H9 (cell line): ENCODE measurements at regions not wholly inside any gene's neighbourhood (a gene's known extent, or its start where the extent isn't known, plus 50 kb on each side); places are given as distances from the start of the nearest gene placed in this dataset.

Experiments
- DNase-seq: peaks from one replicate; pipeline ENCODE4 v3.0.0-alpha.2; 2017
- H2AFZ ChIP-seq: one replicate; pipeline ENCODE4 v1.6.1; 2013; ENCODE audit warnings: mild to moderate bottlenecking, low read length, control low read depth, moderate library complexity
- H2AK5ac ChIP-seq: 2 replicates; pipeline ENCODE4 v1.6.1; 2013; ENCODE audit warnings: low read length, control low read depth, mixed read lengths; ENCODE audit not compliant: insufficient read length
- H2BK120ac ChIP-seq: one replicate; pipeline ENCODE4 v1.6.1; 2013; ENCODE audit warnings: low read depth, mild to moderate bottlenecking, low read length, control low read depth, inconsistent platforms; ENCODE audit not compliant: poor library complexity, severe bottlenecking
- H2BK12ac ChIP-seq: 2 replicates; pipeline ENCODE4 v1.6.1; 2013; ENCODE audit warnings: low read length, control low read depth, mixed read lengths, low read depth; ENCODE audit not compliant: insufficient read length
- H2BK15ac ChIP-seq: 2 replicates; pipeline ENCODE4 v1.6.1; 2013; ENCODE audit warnings: low read depth, low read length, control low read depth
- H2BK20ac ChIP-seq: one replicate; pipeline ENCODE4 v1.6.1; 2013; ENCODE audit warnings: low read depth, mild to moderate bottlenecking, low read length, control low read depth, inconsistent platforms; ENCODE audit not compliant: poor library complexity, severe bottlenecking
- H2BK5ac ChIP-seq: 2 replicates; pipeline ENCODE4 v1.6.1; 2013; ENCODE audit warnings: low read length, control low read depth, mixed read lengths; ENCODE audit not compliant: insufficient read length
- H3K14ac ChIP-seq: 2 replicates; pipeline ENCODE4 v1.6.1; 2013; ENCODE audit warnings: low read length, control low read depth; ENCODE audit not compliant: insufficient read depth
- H3K18ac ChIP-seq: 2 replicates; pipeline ENCODE4 v1.6.1; 2013; ENCODE audit warnings: low read depth, mild to moderate bottlenecking, mixed read lengths, low read length, control low read depth; ENCODE audit not compliant: insufficient read length
- H3K23ac ChIP-seq: 2 replicates; pipeline ENCODE4 v1.6.1; 2013; ENCODE audit warnings: low read length, control low read depth, mixed read lengths, low read depth; ENCODE audit not compliant: insufficient read length
- H3K23me2 ChIP-seq: 2 replicates; pipeline ENCODE4 v1.6.1; 2013; ENCODE audit warnings: low read depth, mild to moderate bottlenecking, mixed read lengths, low read length, control low read depth; ENCODE audit not compliant: insufficient read length, poor library complexity, severe bottlenecking
- H3K27ac ChIP-seq: 2 replicates; pipeline ENCODE4 v1.5.1; 2013; ENCODE audit warnings: low read length, control low read depth, mixed read lengths, low read depth; ENCODE audit not compliant: insufficient read length
- H3K27me3 ChIP-seq: 2 replicates; pipeline ENCODE4 v1.6.1; 2013; ENCODE audit warnings: low read length, control low read depth, inconsistent platforms; ENCODE audit not compliant: insufficient read depth
- H3K4ac ChIP-seq: 2 replicates; pipeline ENCODE4 v1.6.1; 2013; ENCODE audit warnings: low read depth, mild to moderate bottlenecking, control low read depth, inconsistent platforms, low read length, moderate library complexity
- H3K4me1 ChIP-seq: 2 replicates; pipeline ENCODE4 v1.6.1; 2013; ENCODE audit warnings: low read length, control low read depth, inconsistent platforms; ENCODE audit not compliant: insufficient read depth
- H3K4me2 ChIP-seq: 2 replicates; pipeline ENCODE4 v1.6.1; 2013; ENCODE audit warnings: low read length, control low read depth, mixed read lengths; ENCODE audit not compliant: insufficient read length, insufficient read depth
- H3K56ac ChIP-seq: 2 replicates; pipeline ENCODE4 v1.6.1; 2013; ENCODE audit warnings: low read depth, mild to moderate bottlenecking, mixed read lengths, low read length, control low read depth; ENCODE audit not compliant: insufficient read length
- H3K79me1 ChIP-seq: 2 replicates; pipeline ENCODE4 v1.6.1; 2013; ENCODE audit warnings: low read depth, mild to moderate bottlenecking, moderate library complexity, low read length, control low read depth, inconsistent platforms; ENCODE audit not compliant: insufficient read depth, poor library complexity, severe bottlenecking
- H3K79me2 ChIP-seq: 2 replicates; pipeline ENCODE4 v1.6.1; 2013; ENCODE audit warnings: low read length, control low read depth, inconsistent platforms; ENCODE audit not compliant: insufficient read depth
- H3K9ac ChIP-seq: 2 replicates; pipeline ENCODE4 v1.6.1; 2013; ENCODE audit warnings: low read length, control low read depth, mixed read lengths; ENCODE audit not compliant: insufficient read length; ENCODE audit errors: extremely low read depth
- H3K9me3 ChIP-seq: one replicate; pipeline ENCODE4 v1.6.1; 2013; ENCODE audit warnings: low read depth, low read length, inconsistent platforms; ENCODE audit not compliant: control insufficient read depth
- H3T11ph ChIP-seq: one replicate; pipeline ENCODE4 v1.6.1; 2013; ENCODE audit warnings: mild to moderate bottlenecking, low read length, control low read depth, inconsistent platforms
- H4K20me1 ChIP-seq: one replicate; pipeline ENCODE4 v1.6.1; 2013; ENCODE audit not compliant: control insufficient read depth, insufficient read length, insufficient read depth
- H4K5ac ChIP-seq: 2 replicates; pipeline ENCODE4 v1.6.1; 2013; ENCODE audit warnings: low read depth, mild to moderate bottlenecking, mixed read lengths, low read length, control low read depth; ENCODE audit not compliant: insufficient read length
- H4K8ac ChIP-seq: replicated peaks from 2 replicates; pipeline ENCODE4 v1.6.1; 2013; ENCODE audit warnings: low read length, control low read depth, mixed read lengths, low read depth; ENCODE audit not compliant: insufficient read length
- H4K91ac ChIP-seq: 2 replicates; pipeline ENCODE4 v1.6.1; 2013; ENCODE audit warnings: low read depth, mild to moderate bottlenecking, moderate library complexity, mixed read lengths, low read length, control low read depth; ENCODE audit not compliant: insufficient read length
- H3K27ac Mint-ChIP-seq, 3 experiments: 2 replicates in 2 of 3; 3 replicates in 1 of 3; pipeline ENCODE4 v1.8.0; 2020 to 2021; ENCODE audit warnings: mixed read lengths in 3 of 3, mild to moderate bottlenecking in 1 of 3, moderate library complexity in 1 of 3
- H3K27me3 Mint-ChIP-seq: 2 replicates; pipeline ENCODE4 v1.8.0; 2021; ENCODE audit warnings: low read depth, mild to moderate bottlenecking, moderate library complexity, mixed read lengths
- H3K36me3 Mint-ChIP-seq, 3 experiments: 2 replicates in 2 of 3; 3 replicates in 1 of 3; pipeline ENCODE4 v1.8.0; 2020 to 2021; ENCODE audit warnings: low read depth in 3 of 3, mixed read lengths in 3 of 3; ENCODE audit not compliant: insufficient read depth in 1 of 3
- H3K4me1 Mint-ChIP-seq, 2 experiments: 2 replicates each; pipeline ENCODE4 v1.8.0; 2020; ENCODE audit warnings: mixed read lengths in 2 of 2
- H3K4me3 Mint-ChIP-seq, 2 experiments: 2 replicates in 1 of 2; 3 replicates in 1 of 2; pipeline ENCODE4 v1.8.0; 2020 to 2021; ENCODE audit warnings: mild to moderate bottlenecking in 2 of 2, mixed read lengths in 2 of 2, moderate library complexity in 1 of 2
- H3K9me3 Mint-ChIP-seq, 2 experiments: 2 replicates in 1 of 2; 3 replicates in 1 of 2; pipeline ENCODE4 v1.8.0; 2020; ENCODE audit warnings: mild to moderate bottlenecking in 2 of 2, mixed read lengths in 2 of 2, moderate library complexity in 1 of 2
- WGBS: extraction: QIAGEN DNeasy Blood & Tissue Kit; methylation state at CpG from one replicate; pipeline ENCODE4 v1.1.7; 2013; ENCODE audit warnings: missing lambda C conversion rate, low lambda C conversion rate, mixed read lengths; ENCODE audit not compliant: insufficient read length; ENCODE audit errors: extremely low coverage; 5-methylcytosine and 5-hydroxymethylcytosine counted together
- TF ChIP-seq, protein P1 (sequence below): fragments of 200-600 bp; sonication (generic); conservative IDR thresholded peaks from 3 replicates; pipeline ENCODE4 v1.8.0; 2021; ENCODE audit warnings: antibody characterized with exemption, mild to moderate bottlenecking

GRCh38 chr10:63072951-63073350 is 60.2 kb upstream of the NRBF2 start:
- Histone ChIP-seq H4K5ac (no peak overlapping the region), H2BK120ac (no peak overlapping the region), H3K4me2 (no peak overlapping the region), H3T11ph (no peak overlapping the region), H4K91ac (no peak overlapping the region), H3K18ac (no peak overlapping the region), H4K8ac (no peak overlapping the region), H3K14ac (no peak overlapping the region), H4K20me1 (no peaks in the 10 kb centered on the region), H2BK12ac (no peak overlapping the region), H2BK20ac (no peak overlapping the region), H2BK5ac (no peak overlapping the region), H2AFZ (no peak overlapping the region), H2AK5ac (no peak overlapping the region), H3K23me2 (no peaks in the 10 kb centered on the region), H3K9me3 (no peaks in the 10 kb centered on the region), H3K79me2 (no peaks in the 10 kb centered on the region), H3K4me1 (no peaks in the 10 kb centered on the region), H3K23ac (no peak overlapping the region), H3K27ac (no peak overlapping the region), H3K4ac (no peak overlapping the region), H3K9ac (no peak overlapping the region), H2BK15ac (no peak overlapping the region), H3K27me3 (no peaks in the 10 kb centered on the region), H3K56ac (no peak overlapping the region), H3K79me1 (no peaks in the 10 kb centered on the region)
- WGBS: no CpG with 5 or more reads among the region's 11 CpGs
- no peak overlapping the region for H3K4me3 Mint-ChIP-seq
- TF ChIP-seq, protein P1, sequence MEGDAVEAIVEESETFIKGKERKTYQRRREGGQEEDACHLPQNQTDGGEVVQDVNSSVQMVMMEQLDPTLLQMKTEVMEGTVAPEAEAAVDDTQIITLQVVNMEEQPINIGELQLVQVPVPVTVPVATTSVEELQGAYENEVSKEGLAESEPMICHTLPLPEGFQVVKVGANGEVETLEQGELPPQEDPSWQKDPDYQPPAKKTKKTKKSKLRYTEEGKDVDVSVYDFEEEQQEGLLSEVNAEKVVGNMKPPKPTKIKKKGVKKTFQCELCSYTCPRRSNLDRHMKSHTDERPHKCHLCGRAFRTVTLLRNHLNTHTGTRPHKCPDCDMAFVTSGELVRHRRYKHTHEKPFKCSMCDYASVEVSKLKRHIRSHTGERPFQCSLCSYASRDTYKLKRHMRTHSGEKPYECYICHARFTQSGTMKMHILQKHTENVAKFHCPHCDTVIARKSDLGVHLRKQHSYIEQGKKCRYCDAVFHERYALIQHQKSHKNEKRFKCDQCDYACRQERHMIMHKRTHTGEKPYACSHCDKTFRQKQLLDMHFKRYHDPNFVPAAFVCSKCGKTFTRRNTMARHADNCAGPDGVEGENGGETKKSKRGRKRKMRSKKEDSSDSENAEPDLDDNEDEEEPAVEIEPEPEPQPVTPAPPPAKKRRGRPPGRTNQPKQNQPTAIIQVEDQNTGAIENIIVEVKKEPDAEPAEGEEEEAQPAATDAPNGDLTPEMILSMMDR: no peak
- H3K27me3 Mint-ChIP-seq: no peaks in the 10 kb centered on the region; the same call in 1 of the 2 replicates
- H3K4me1 Mint-ChIP-seq: peaks cover 3 to 4% of the 10 kb centered on the region in 2 experiments; a peak in 3 of 4 replicates
- H3K36me3 Mint-ChIP-seq: no peaks in the 10 kb centered on the region
- no peaks in the 10 kb centered on the region for H3K9me3 Mint-ChIP-seq
- no peak overlapping the region for H3K27ac Mint-ChIP-seq
- DNase-seq: peak; percentile 34
